GM12874 (cell line): ENCODE measurements at regions not wholly inside any gene's neighbourhood (a gene's known extent, or its start where the extent isn't known, plus 50 kb on each side); places are given as distances from the start of the nearest gene placed in this dataset.

Experiments
- TF ChIP-seq, protein P1 (sequence below): IDR thresholded peaks from 2 replicates; pipeline ENCODE4 v1.5.1; 2011; ENCODE audit warnings: low read depth, mild to moderate bottlenecking, control low read depth, low read length, moderate library complexity; ENCODE audit not compliant: insufficient read depth

GRCh38 chr16:74143171-74143570, 153.4 kb upstream of the PSMD7 start:
- TF ChIP-seq, protein P1, sequence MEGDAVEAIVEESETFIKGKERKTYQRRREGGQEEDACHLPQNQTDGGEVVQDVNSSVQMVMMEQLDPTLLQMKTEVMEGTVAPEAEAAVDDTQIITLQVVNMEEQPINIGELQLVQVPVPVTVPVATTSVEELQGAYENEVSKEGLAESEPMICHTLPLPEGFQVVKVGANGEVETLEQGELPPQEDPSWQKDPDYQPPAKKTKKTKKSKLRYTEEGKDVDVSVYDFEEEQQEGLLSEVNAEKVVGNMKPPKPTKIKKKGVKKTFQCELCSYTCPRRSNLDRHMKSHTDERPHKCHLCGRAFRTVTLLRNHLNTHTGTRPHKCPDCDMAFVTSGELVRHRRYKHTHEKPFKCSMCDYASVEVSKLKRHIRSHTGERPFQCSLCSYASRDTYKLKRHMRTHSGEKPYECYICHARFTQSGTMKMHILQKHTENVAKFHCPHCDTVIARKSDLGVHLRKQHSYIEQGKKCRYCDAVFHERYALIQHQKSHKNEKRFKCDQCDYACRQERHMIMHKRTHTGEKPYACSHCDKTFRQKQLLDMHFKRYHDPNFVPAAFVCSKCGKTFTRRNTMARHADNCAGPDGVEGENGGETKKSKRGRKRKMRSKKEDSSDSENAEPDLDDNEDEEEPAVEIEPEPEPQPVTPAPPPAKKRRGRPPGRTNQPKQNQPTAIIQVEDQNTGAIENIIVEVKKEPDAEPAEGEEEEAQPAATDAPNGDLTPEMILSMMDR = no peak

GRCh38 chr16:74141015-74141414, 155.6 kb upstream of the PSMD7 start:
- TF ChIP-seq, protein P1 = no peak

GRCh38 chr16:74140557-74140956, 156.1 kb upstream of the PSMD7 start:
- TF ChIP-seq, protein P1 = no peak

DNA sequence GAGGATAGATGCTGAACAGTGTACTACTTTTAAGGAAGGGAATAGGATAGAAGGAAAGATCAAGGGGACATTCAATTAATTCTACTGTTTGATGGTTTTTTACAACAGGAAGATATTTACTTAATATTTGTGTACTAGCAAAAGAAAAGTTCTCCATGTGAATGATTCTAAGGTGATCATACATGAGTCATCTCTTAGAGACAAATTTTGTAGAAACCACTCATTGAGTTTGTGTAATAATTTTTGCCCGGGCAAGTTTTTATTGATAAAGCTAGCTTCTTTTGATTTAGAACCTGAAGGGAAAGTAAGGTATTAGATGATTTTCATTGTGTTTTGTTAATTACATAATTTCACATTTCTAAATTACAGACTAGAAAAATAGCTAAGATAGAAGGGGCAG, 172.8 kb upstream of the PSMD7 start:
- TF ChIP-seq, protein P1 = no peak

DNA sequence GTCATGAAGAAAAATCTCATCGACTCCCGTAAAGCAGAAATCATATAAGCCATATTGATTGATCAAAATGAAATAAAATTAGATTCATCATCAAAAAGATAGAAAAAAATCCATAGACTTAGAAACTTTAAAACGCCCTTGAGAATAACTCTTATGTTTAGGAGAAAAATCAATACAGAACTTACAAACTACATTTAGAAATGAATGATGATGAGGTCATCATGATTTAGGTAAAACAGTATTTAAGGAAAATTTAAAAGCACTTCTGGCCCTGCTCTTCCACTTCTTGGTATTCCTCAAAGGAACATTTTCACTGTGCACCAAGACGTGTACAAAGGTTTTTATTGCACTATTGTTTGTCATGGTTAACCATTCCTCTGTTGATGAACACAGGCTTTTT, 173.4 kb upstream of the PSMD7 start:
- TF ChIP-seq, protein P1 = no peak

GRCh38 chr16:74117798-74118197, 178.8 kb upstream of the PSMD7 start:
- TF ChIP-seq, protein P1 = no peak

GRCh38 chr16:74113545-74113944, 183.1 kb upstream of the PSMD7 start:
- TF ChIP-seq, protein P1 = no peak
